OCI-LY1 (cell line): ENCODE measurements at regions not wholly inside any gene's neighbourhood (a gene's known extent, or its start where the extent isn't known, plus 50 kb on each side); places are given as distances from the start of the nearest gene placed in this dataset.

Experiments used
- H2AFZ ChIP-seq: fragments of 200-600 bp; sonication (generic), shearing (Covaris generic); 2 replicates; pipeline ENCODE4 v1.6.0; 2014; ENCODE audit warnings: antibody characterized with exemption, mild to moderate bottlenecking, low read length
- H3F3A ChIP-seq: fragments of 200-600 bp; sonication (generic), shearing (Covaris generic); 2 replicates; pipeline ENCODE4 v1.6.0; 2014; ENCODE audit warnings: mild to moderate bottlenecking, antibody characterized with exemption, low read length, moderate library complexity; ENCODE audit not compliant: insufficient read depth
- H3K27ac ChIP-seq: fragments of 200-600 bp; sonication (generic); 2 replicates; pipeline ENCODE4 v1.5.1; 2014; ENCODE audit warnings: low read length, mixed run types, mild to moderate bottlenecking, low read depth; ENCODE audit not compliant: poor library complexity, severe bottlenecking
- H3K27me3 ChIP-seq: fragments of 200-600 bp; sonication (generic); 2 replicates; pipeline ENCODE4 v1.6.0; 2014; ENCODE audit warnings: antibody characterized with exemption, mild to moderate bottlenecking, low read length, moderate library complexity; ENCODE audit not compliant: insufficient read depth
- H3K36me3 ChIP-seq: fragments of 200-600 bp; sonication (generic); 2 replicates; pipeline ENCODE4 v1.6.1; 2014; ENCODE audit warnings: mild to moderate bottlenecking, antibody characterized with exemption, low read length, moderate library complexity, mixed read lengths; ENCODE audit not compliant: insufficient read depth
- H3K4me1 ChIP-seq: fragments of 200-600 bp; sonication (generic); 2 replicates; pipeline ENCODE4 v1.5.1; 2014; ENCODE audit warnings: mild to moderate bottlenecking, low read length, moderate library complexity; ENCODE audit not compliant: insufficient read depth, severe bottlenecking
- H3K4me2 ChIP-seq: fragments of 200-600 bp; sonication (generic), shearing (Covaris generic); 2 replicates; pipeline ENCODE4 v1.6.1; 2014; ENCODE audit warnings: low read length
- H3K4me3 ChIP-seq: fragments of 200-600 bp; sonication (generic); 2 replicates; pipeline ENCODE4 v1.5.1; 2014; ENCODE audit warnings: low read length, low read depth, mild to moderate bottlenecking, mixed read lengths; ENCODE audit not compliant: poor library complexity, severe bottlenecking
- H3K79me2 ChIP-seq: fragments of 200-600 bp; shearing (Covaris generic); 2 replicates; pipeline ENCODE4 v1.6.1; 2016; ENCODE audit warnings: mixed run types, low read length, mixed read lengths; ENCODE audit not compliant: insufficient read depth
- H3K9ac ChIP-seq: fragments of 200-600 bp; sonication (generic), shearing (Covaris generic); 2 replicates; pipeline ENCODE4 v1.6.1; 2014; ENCODE audit warnings: mild to moderate bottlenecking, low read length, mixed read lengths
- H3K9me2 ChIP-seq: fragments of 200-600 bp; sonication (generic), shearing (Covaris generic); 2 replicates; pipeline ENCODE4 v1.6.1; 2014; ENCODE audit warnings: low read depth, mild to moderate bottlenecking, low read length, mixed read lengths
- H3K9me3 ChIP-seq: fragments of 200-600 bp; shearing (Covaris generic); 2 replicates; pipeline ENCODE4 v1.6.1; 2014; ENCODE audit warnings: low read length, mixed read lengths
- H4K20me1 ChIP-seq: fragments of 200-600 bp; sonication (generic), shearing (Covaris generic); 2 replicates; pipeline ENCODE4 v1.6.0; 2016; ENCODE audit warnings: mild to moderate bottlenecking, low read length; ENCODE audit not compliant: insufficient read depth
- EZH2 ChIP-seq: fragments of 200-600 bp; sonication (generic), shearing (Covaris generic); IDR thresholded peaks from 2 replicates; pipeline ENCODE4 v1.8.0; 2017; ENCODE audit warnings: borderline replicate concordance, mixed run types, mild to moderate bottlenecking, antibody characterized with exemption, low read length, moderate library complexity, mixed read lengths
- TF ChIP-seq, protein P1 (sequence below): fragments of 200-600 bp; sonication (generic), shearing (Covaris generic); IDR thresholded peaks from 2 replicates; pipeline ENCODE4 v1.5.1; 2017; ENCODE audit warnings: mild to moderate bottlenecking, antibody characterized with exemption, low read length, moderate library complexity, mixed read lengths

DNA sequence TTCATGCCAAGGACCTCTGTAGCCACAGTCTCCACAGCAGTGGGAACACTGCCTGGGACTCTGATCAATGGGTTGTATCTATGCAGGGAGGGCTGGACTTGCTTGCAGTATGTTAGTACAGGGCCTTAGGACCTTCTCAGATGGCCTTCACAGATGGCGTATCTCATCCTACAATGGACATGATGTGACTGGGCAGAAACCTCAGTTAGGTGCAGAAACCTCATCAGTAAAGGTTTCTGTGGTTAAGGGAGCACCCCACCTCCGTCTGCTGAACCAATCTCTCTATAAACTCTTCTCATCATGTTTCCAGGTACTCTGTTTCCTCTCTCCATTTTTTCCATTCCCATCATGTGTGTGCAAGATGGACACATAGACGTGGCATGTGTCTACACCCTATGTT is 154.9 kb downstream of the EVX1 start:
- Histone ChIP-seq H3K27ac (no peak overlapping the region), H2AFZ (no peak overlapping the region), H3K9me3 (no peaks in the 10 kb centered on the region), H3K79me2 (no peaks in the 10 kb centered on the region), H3K36me3 (no peaks in the 10 kb centered on the region), H3K4me3 (no peak overlapping the region), H3K4me2 (no peak overlapping the region), H3F3A (no peaks in the 10 kb centered on the region), H4K20me1 (no peaks in the 10 kb centered on the region), H3K27me3 (no peaks in the 10 kb centered on the region), H3K4me1 (no peaks in the 10 kb centered on the region), H3K9me2 (no peaks in the 10 kb centered on the region), H3K9ac (no peak overlapping the region)
- no peak for TF ChIP-seq EZH2

GRCh38 chr7:27398851-27399250 is 156.2 kb downstream of the EVX1 start:
- Histone ChIP-seq H3K79me2 (no peaks in the 10 kb centered on the region), H3F3A (no peaks in the 10 kb centered on the region), H3K4me2 (no peak overlapping the region), H2AFZ (no peak overlapping the region), H3K4me1 (no peaks in the 10 kb centered on the region), H3K9ac (no peak overlapping the region), H3K27ac (no peak overlapping the region), H4K20me1 (no peaks in the 10 kb centered on the region), H3K27me3 (no peaks in the 10 kb centered on the region), H3K9me2 (no peaks in the 10 kb centered on the region), H3K36me3 (no peaks in the 10 kb centered on the region), H3K9me3 (no peaks in the 10 kb centered on the region), H3K4me3 (no peak overlapping the region)
- TF ChIP-seq, protein P1, sequence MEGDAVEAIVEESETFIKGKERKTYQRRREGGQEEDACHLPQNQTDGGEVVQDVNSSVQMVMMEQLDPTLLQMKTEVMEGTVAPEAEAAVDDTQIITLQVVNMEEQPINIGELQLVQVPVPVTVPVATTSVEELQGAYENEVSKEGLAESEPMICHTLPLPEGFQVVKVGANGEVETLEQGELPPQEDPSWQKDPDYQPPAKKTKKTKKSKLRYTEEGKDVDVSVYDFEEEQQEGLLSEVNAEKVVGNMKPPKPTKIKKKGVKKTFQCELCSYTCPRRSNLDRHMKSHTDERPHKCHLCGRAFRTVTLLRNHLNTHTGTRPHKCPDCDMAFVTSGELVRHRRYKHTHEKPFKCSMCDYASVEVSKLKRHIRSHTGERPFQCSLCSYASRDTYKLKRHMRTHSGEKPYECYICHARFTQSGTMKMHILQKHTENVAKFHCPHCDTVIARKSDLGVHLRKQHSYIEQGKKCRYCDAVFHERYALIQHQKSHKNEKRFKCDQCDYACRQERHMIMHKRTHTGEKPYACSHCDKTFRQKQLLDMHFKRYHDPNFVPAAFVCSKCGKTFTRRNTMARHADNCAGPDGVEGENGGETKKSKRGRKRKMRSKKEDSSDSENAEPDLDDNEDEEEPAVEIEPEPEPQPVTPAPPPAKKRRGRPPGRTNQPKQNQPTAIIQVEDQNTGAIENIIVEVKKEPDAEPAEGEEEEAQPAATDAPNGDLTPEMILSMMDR: no peak
- TF ChIP-seq EZH2: no peak

DNA sequence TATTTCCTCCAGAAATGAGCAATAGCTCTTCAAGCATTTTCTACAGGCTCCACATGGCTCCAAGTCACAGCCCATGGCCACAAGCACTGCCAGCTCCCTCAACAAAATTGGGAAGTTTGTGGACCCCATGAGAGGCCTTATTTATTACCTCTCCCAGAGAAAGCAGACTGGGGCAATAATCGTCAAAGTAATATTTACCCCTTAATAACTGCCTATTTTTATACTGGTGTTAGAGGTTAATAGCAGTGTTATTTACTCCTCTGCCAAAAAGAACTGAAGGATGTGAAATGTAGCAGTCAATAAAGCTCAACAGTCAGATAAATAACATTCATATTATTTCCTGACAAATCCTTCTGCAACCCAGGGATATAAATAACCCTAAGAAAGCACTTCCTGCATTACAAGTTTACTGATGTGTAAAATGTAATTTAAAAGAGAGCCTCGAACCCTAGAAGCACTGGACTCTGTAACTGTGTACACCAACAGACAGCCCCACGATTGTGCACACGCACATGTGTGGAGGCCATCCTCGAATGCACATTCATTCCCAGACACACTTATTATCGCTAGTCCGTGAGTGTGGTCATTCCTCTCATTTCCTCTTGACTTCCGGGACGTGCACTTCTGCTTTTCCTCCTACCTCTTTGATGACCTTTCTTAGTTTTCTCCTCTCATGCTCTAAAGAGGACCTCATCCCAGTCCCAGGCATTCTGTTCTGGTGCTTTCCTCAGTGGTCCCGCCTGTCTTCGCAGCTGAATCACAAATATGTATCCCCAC is 157.4 kb downstream of the EVX1 start:
- no peaks in the 10 kb centered on the region for H3K4me1 ChIP-seq
- H3K9me3 ChIP-seq: no peaks in the 10 kb centered on the region
- H3K27me3 ChIP-seq: no peaks in the 10 kb centered on the region
- no peaks in the 10 kb centered on the region for H3F3A ChIP-seq
- no peak overlapping the region for H3K9ac ChIP-seq
- no peaks in the 10 kb centered on the region for H3K79me2 ChIP-seq
- no peak for TF ChIP-seq EZH2
- TF ChIP-seq, protein P1: no peak
- H3K27ac ChIP-seq: no peak overlapping the region
- no peak overlapping the region for H2AFZ ChIP-seq
- H3K9me2 ChIP-seq: no peaks in the 10 kb centered on the region
- H3K4me2 ChIP-seq: no peak overlapping the region; the same call in 1 of the 2 replicates
- H3K36me3 ChIP-seq: no peaks in the 10 kb centered on the region
- H3K4me3 ChIP-seq: no peak overlapping the region
- H4K20me1 ChIP-seq: no peaks in the 10 kb centered on the region

DNA sequence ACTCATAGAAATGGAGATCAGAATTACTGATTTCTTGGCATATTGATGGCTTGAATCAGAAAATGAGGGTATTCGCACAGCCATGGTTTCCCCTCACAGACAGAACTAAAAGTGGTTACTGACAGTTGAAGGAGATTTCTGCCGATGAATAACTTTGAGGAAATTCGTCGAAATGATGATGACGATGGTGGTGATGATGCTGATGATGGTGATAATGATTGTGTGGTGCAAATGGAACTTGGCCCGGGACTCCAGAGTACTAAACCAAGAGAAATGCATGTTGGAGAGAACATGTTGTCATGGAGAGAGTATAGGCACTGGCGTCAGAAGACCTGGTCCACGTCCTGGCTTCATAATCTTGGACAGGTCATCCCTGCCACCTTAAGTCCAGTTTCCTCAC is 163.2 kb downstream of the EVX1 start:
- Histone ChIP-seq H4K20me1 (no peaks in the 10 kb centered on the region), H3K27ac (no peak overlapping the region)

More for the DNA sequence above, 163.2 kb downstream of the EVX1 start:
- no peak for TF ChIP-seq EZH2
- TF ChIP-seq, protein P1: no peak
- H3F3A ChIP-seq: no peaks in the 10 kb centered on the region
- no peaks in the 10 kb centered on the region for H3K36me3 ChIP-seq
- no peaks in the 10 kb centered on the region for H3K79me2 ChIP-seq
- H3K9ac ChIP-seq: no peak overlapping the region
- no peaks in the 10 kb centered on the region for H3K9me2 ChIP-seq
- no peak overlapping the region for H3K4me2 ChIP-seq
- no peak overlapping the region for H3K4me3 ChIP-seq
- H3K27me3 ChIP-seq: no peaks in the 10 kb centered on the region
- H2AFZ ChIP-seq: no peak overlapping the region
- no peaks in the 10 kb centered on the region for H3K4me1 ChIP-seq
- no peaks in the 10 kb centered on the region for H3K9me3 ChIP-seq
